Keratinocyte (primary cell): ENCODE measurements at regions not wholly inside any gene's neighbourhood (a gene's known extent, or its start where the extent isn't known, plus 50 kb on each side); places are given as distances from the start of the nearest gene placed in this dataset.
A peak's percentile ranks its signal among the peaks of the same experiment; 100 is the strongest.

ENCODE experiments used
- DNase-seq: peaks from one replicate; pipeline ENCODE4 v3.0.0-alpha.2; 2011; ENCODE audit warnings: low read depth, missing footprints, low spot score
- FAIRE-seq: peaks from 2 replicates; lab custom pipeline; 2011; peaks lifted over from hg19 to GRCh38; lab: Jason Lieb, UNC
- H2AFZ ChIP-seq: 2 replicates; pipeline ENCODE4 v1.6.0; 2012; ENCODE audit warnings: low read length, control low read depth, inconsistent platforms; ENCODE audit not compliant: control insufficient read depth
- H3K27ac ChIP-seq: 2 replicates; pipeline ENCODE4 v1.5.1; 2011; ENCODE audit warnings: low read length; ENCODE audit not compliant: control insufficient read depth, insufficient read depth
- H3K27me3 ChIP-seq: 3 replicates; pipeline ENCODE4 v1.6.0; 2011; ENCODE audit warnings: low read length; ENCODE audit not compliant: control insufficient read depth, insufficient read depth; ENCODE audit errors: extremely low read depth
- H3K36me3 ChIP-seq, 2 experiments: 2 replicates in 1 of 2; 3 replicates in 1 of 2; pipeline ENCODE4 v1.5.1; 2011; ENCODE audit warnings: low read length in 2 of 2, mild to moderate bottlenecking in 1 of 2; ENCODE audit not compliant: control insufficient read depth in 2 of 2, insufficient read depth in 2 of 2; ENCODE audit errors: extremely low read depth in 1 of 2
- H3K4me1 ChIP-seq: 3 replicates; pipeline ENCODE4 v1.5.1; 2011; ENCODE audit warnings: low read length; ENCODE audit not compliant: control insufficient read depth, insufficient read depth; ENCODE audit errors: extremely low read depth
- H3K4me2 ChIP-seq: 3 replicates; pipeline ENCODE4 v1.6.0; 2011; ENCODE audit warnings: low read depth, low read length; ENCODE audit not compliant: control insufficient read depth, insufficient read depth; ENCODE audit errors: extremely low read depth
- H3K4me3 ChIP-seq, 3 experiments: fragments of 200-600 bp in 1 of 3; sonication (generic) in 1 of 3; 2 replicates in 2 of 3; 3 replicates in 1 of 3; pipeline ENCODE4 v1.5.1; 2011 to 2016; ENCODE audit warnings: low read length in 3 of 3, mild to moderate bottlenecking in 3 of 3, control low read depth in 2 of 3, inconsistent platforms in 1 of 3, low read depth in 1 of 3, mixed read lengths in 1 of 3, mixed run types in 1 of 3, moderate library complexity in 1 of 3; ENCODE audit not compliant: control insufficient read depth in 2 of 3, insufficient read depth in 2 of 3; ENCODE audit errors: extremely low read depth in 1 of 3
- H3K79me2 ChIP-seq: 2 replicates; pipeline ENCODE4 v1.6.0; 2012; ENCODE audit warnings: low read length; ENCODE audit not compliant: control insufficient read depth, insufficient read depth
- H3K9ac ChIP-seq: 3 replicates; pipeline ENCODE4 v1.6.0; 2011; ENCODE audit warnings: low read length; ENCODE audit not compliant: control insufficient read depth, insufficient read depth; ENCODE audit errors: extremely low read depth
- H3K9me1 ChIP-seq: 3 replicates; pipeline ENCODE4 v1.6.0; 2011; ENCODE audit warnings: low read length; ENCODE audit not compliant: control insufficient read depth, insufficient read depth; ENCODE audit errors: extremely low read depth
- H3K9me3 ChIP-seq: 2 replicates; pipeline ENCODE4 v1.5.1; 2012; ENCODE audit warnings: low read depth, low read length; ENCODE audit not compliant: control insufficient read depth
- H4K20me1 ChIP-seq: 3 replicates; pipeline ENCODE4 v1.6.0; 2011; ENCODE audit warnings: low read length; ENCODE audit not compliant: control insufficient read depth, insufficient read depth; ENCODE audit errors: extremely low read depth
- EZH2 ChIP-seq: IDR thresholded peaks from one replicate; pipeline ENCODE4 v1.6.1; 2012; ENCODE audit warnings: inconsistent platforms, mild to moderate bottlenecking, low read length, moderate library complexity
- dilution Hi-C: fragments of 300-500 bp; cut with MboI; formaldehyde crosslinking; loops from one replicate; pipeline ENCODE4 v1.7.0; 2020; ENCODE audit warnings: low sequenced_read_pairs; ENCODE audit not compliant: extremely low pct_ligation_motif_present
- TF ChIP-seq, protein P1 (sequence below), 3 experiments: IDR thresholded peaks in 1 of 3; conservative IDR thresholded peaks in 1 of 3; optimal IDR thresholded peaks in 1 of 3; 2 replicates in 2 of 3; 3 replicates in 1 of 3; pipeline versions ENCODE3 to v1.5.1; 2011; ENCODE audit warnings: low read length in 3 of 3, mild to moderate bottlenecking in 3 of 3, moderate library complexity in 2 of 3, control low read depth in 1 of 3, inconsistent platforms in 1 of 3; ENCODE audit not compliant: insufficient read depth in 2 of 3; ENCODE audit errors: extremely low read depth in 1 of 3

- DNase-seq (no peak), FAIRE-seq (no peak)
- Histone ChIP-seq H3K4me1 (peaks cover 32% of the 10 kb centered on the region), H4K20me1 (no peaks in the 10 kb centered on the region), H3K79me2 (no peaks in the 10 kb centered on the region), H3K9ac (no peak overlapping the region), H3K36me3 (peaks cover 0 to 3% of the 10 kb centered on the region in 2 experiments), H3K27me3 (no peaks in the 10 kb centered on the region), H3K4me2 (no peak overlapping the region), H3K9me3 (peaks cover 26% of the 10 kb centered on the region), H2AFZ (no peak overlapping the region), H3K27ac (no peak overlapping the region), H3K9me1 (no peaks in the 10 kb centered on the region), H3K4me3 (no peak overlapping the region)
- dilution Hi-C loops: no loop called here
- TF ChIP-seq, protein P1, sequence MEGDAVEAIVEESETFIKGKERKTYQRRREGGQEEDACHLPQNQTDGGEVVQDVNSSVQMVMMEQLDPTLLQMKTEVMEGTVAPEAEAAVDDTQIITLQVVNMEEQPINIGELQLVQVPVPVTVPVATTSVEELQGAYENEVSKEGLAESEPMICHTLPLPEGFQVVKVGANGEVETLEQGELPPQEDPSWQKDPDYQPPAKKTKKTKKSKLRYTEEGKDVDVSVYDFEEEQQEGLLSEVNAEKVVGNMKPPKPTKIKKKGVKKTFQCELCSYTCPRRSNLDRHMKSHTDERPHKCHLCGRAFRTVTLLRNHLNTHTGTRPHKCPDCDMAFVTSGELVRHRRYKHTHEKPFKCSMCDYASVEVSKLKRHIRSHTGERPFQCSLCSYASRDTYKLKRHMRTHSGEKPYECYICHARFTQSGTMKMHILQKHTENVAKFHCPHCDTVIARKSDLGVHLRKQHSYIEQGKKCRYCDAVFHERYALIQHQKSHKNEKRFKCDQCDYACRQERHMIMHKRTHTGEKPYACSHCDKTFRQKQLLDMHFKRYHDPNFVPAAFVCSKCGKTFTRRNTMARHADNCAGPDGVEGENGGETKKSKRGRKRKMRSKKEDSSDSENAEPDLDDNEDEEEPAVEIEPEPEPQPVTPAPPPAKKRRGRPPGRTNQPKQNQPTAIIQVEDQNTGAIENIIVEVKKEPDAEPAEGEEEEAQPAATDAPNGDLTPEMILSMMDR (optimal IDR thresholded peaks at IDR 0.05 in 1 of 3, IDR thresholded peaks at IDR 0.05 in 1 of 3, conservative IDR thresholded peaks at IDR 0.05 in 1 of 3; ENCODE audit: extremely low read depth in 1 of 3, insufficient read depth in 2 of 3, low read length in 3 of 3): no peak
- no peak for TF ChIP-seq EZH2
Observed at GRCh38 chr15:39209548-39210211, 371.2 kb upstream of the THBS1 start.

DNA sequence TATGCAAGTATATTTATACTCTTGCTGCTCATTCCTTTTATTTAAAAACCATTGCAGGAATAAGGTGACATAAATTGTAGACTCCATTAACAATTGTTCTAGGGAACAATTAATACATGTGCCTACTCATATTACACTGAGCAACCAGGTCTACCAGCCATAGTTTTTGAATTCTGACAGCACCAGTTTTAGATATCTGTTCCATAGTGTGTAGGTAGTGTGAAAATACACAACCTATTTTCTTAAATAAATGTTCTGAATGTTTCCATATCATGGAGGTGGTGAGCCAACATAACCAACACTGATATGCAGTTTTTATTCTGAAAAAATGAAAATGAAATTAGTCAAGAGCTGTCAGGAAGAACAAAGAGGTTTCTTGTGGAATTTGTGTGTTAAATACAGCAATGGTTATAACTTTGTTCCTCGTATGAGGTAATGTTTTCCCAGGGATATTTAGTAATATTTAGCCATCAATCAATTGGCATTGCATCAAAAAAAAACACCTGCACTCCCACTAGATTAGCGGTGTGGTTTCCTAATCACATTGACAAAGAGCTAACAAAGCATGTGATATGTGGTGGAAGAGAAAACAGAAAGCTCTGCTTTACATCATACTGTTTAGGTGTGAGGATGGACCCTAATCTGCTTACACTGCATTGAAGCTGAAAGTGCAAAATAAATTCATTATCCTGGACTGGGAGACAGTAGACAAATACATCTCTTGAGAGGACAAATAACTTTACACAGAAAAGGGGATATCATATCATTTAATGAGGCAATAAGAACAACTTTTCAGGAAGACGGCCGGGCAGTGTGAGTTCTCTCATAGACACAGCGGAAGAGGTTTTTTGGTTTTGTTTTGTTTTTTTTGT, 369.5 kb upstream of the THBS1 start:
- peaks cover 0 to 3% of the 10 kb centered on the region in 2 experiments for H3K36me3 ChIP-seq

More for the DNA sequence above, 369.5 kb upstream of the THBS1 start:
- TF ChIP-seq, protein P1 (optimal IDR thresholded peaks at IDR 0.05 in 1 of 3, IDR thresholded peaks at IDR 0.05 in 1 of 3, conservative IDR thresholded peaks at IDR 0.05 in 1 of 3; ENCODE audit: extremely low read depth in 1 of 3, insufficient read depth in 2 of 3, low read length in 3 of 3): no peak
- TF ChIP-seq EZH2: no peak
- no peak overlapping the region for H3K9ac ChIP-seq
- no peak overlapping the region for H3K4me3 ChIP-seq
- dilution Hi-C loops: no loop called here
- peaks cover 15% of the 10 kb centered on the region for H3K4me1 ChIP-seq
- FAIRE-seq (peak; percentile 39), DNase-seq (no peak)
- H3K9me3 ChIP-seq: peaks cover 26% of the 10 kb centered on the region
- H3K27me3 ChIP-seq: no peaks in the 10 kb centered on the region
- H4K20me1 ChIP-seq: no peaks in the 10 kb centered on the region
- no peak overlapping the region for H3K4me2 ChIP-seq
- no peak overlapping the region for H3K27ac ChIP-seq
- no peaks in the 10 kb centered on the region for H3K79me2 ChIP-seq
- no peaks in the 10 kb centered on the region for H3K9me1 ChIP-seq
- H2AFZ ChIP-seq: no peak overlapping the region
